Stomach (tissue), 8 donors: ENCODE measurements at regions not wholly inside any gene's neighbourhood (a gene's known extent, or its start where the extent isn't known, plus 50 kb on each side); places are given as distances from the start of the nearest gene placed in this dataset.
A peak's percentile ranks its signal among the peaks of the same experiment; 100 is the strongest.

Experiments used
- DNase-seq, 2 donors: peaks; one replicate each; pipeline versions ENCODE4 v3.0.0 to v3.0.0-alpha.2; 2013 to 2019
- H3K27ac ChIP-seq, 5 donors: fragments of 200-600 bp in 4 of 5; sonication (generic) in 4 of 5; one replicate each; pipeline ENCODE4 v1.5.1; 2013 to 2019; ENCODE audit warnings: mild to moderate bottlenecking in 1 of 5, moderate library complexity in 1 of 5
- H3K27me3 ChIP-seq, 3 donors: fragments of 200-600 bp; sonication (generic); one replicate each; pipeline ENCODE4 v1.5.1; 2017 to 2019; ENCODE audit warnings: mixed run types in 1 of 3
- H3K36me3 ChIP-seq, 4 donors: fragments of 200-600 bp; sonication (generic); 1 replicate in 3 of 4; 2 replicates in 1 of 4; pipeline ENCODE4 v1.5.1; 2016 to 2019
- H3K4me1 ChIP-seq, 4 donors: fragments of 200-600 bp; sonication (generic); one replicate each; pipeline ENCODE4 v1.5.1; 2016 to 2019
- H3K4me3 ChIP-seq, 4 donors: fragments of 200-600 bp; sonication (generic) in 3 of 4; one replicate each; pipeline ENCODE4 v1.5.1; 2016 to 2019; ENCODE audit warnings: mild to moderate bottlenecking in 1 of 4
- H3K9me3 ChIP-seq, 4 donors: fragments of 200-600 bp; sonication (generic); one replicate each; pipeline ENCODE4 v1.5.1; 2016 to 2019
- CTCF ChIP-seq, 7 experiments: fragments of 450-650 bp in 4 of 7; fragments of 200-600 bp in 3 of 7; sonication (generic) in 3 of 7; IDR thresholded peaks; one replicate each; pipeline ENCODE4 v1.5.1; 2016 to 2019; ENCODE audit warnings: antibody characterized with exemption in 7 of 7, control low read depth in 2 of 7, mild to moderate bottlenecking in 1 of 7
- EP300 ChIP-seq: sonication (generic); formaldehyde crosslinking; IDR thresholded peaks from one replicate; pipeline ENCODE4 v1.6.1; 2017; ENCODE audit warnings: antibody characterized with exemption
- POLR2A ChIP-seq, 4 donors: fragments of 450-650 bp; IDR thresholded peaks; one replicate each; pipeline ENCODE4 v1.6.1; 2016; ENCODE audit warnings: antibody characterized with exemption in 4 of 4, control low read depth in 2 of 4, mild to moderate bottlenecking in 1 of 4, moderate library complexity in 1 of 4
- POLR2AphosphoS5 ChIP-seq, 3 donors: sonication (generic); formaldehyde crosslinking; IDR thresholded peaks; one replicate each; pipeline ENCODE4 v1.6.1; 2016; ENCODE audit warnings: antibody characterized with exemption in 3 of 3
- WGBS, 5 donors: extraction: QIAGEN DNeasy Blood & Tissue Kit in 3 of 5; methylation state at CpG; one replicate each; pipeline versions ENCODE4 v1.1.5 to v1.1.7; 2013 to 2018; 5-methylcytosine and 5-hydroxymethylcytosine counted together
- intact Hi-C: fragments of 100-400 bp; cut with DNase I; formaldehyde crosslinking; loops from one replicate; pipeline ENCODE4 v1.15.1; 2023; ENCODE audit warnings: low total_unique reads
- donor health status: healthy with polysubstance abuse.
- donor health status: Bipolar disorder and iron deficiency.
- donor health status: healthy.

- H3K27ac ChIP-seq, result no peak overlapping the region
- H3K36me3 ChIP-seq, result no peaks in the 10 kb centered on the region
- TF ChIP-seq POLR2A (IDR thresholded peaks at IDR 0.05) (no peak), POLR2AphosphoS5 (IDR thresholded peaks at IDR 0.05) (no peak), CTCF (IDR thresholded peaks at IDR 0.05) (no peak), EP300 (no peak)
- DNase-seq, result no peak
- intact Hi-C loops, result no loop called here
- WGBS, 5 donors, result 64 to 83% (median 81%) methylated on average over 7 of the region's 7 CpGs
- H3K4me1 ChIP-seq, result peaks cover 0 to 34% (median 14%) of the 10 kb centered on the region in 4 donors
- H3K27me3 ChIP-seq, result no peaks in the 10 kb centered on the region
- no peaks in the 10 kb centered on the region for H3K9me3 ChIP-seq
- no peak overlapping the region for H3K4me3 ChIP-seq
Observed at GRCh38 chr21:33971492-33972013, 55.9 kb upstream of the ATP5PO start.

- Histone ChIP-seq H3K4me3 (no peak overlapping the region), H3K9me3 (no peaks in the 10 kb centered on the region), H3K4me1 (peaks cover 0 to 20% (median 10%) of the 10 kb centered on the region in 4 donors), H3K27me3 (no peaks in the 10 kb centered on the region), H3K36me3 (no peaks in the 10 kb centered on the region), H3K27ac (no peak overlapping the region)
- no peak for DNase-seq
- no peak for TF ChIP-seq POLR2AphosphoS5 (IDR thresholded peaks at IDR 0.05)
- TF ChIP-seq CTCF (IDR thresholded peaks at IDR 0.05), result no peak
- intact Hi-C loops, result no loop called here
- WGBS, 5 donors, result 85 to 94% (median 89%) methylated on average over 3 of the region's 3 CpGs
Observed at GRCh38 chr21:33969581-33969980, 54.0 kb upstream of the ATP5PO start.

- Histone ChIP-seq H3K27ac (peak overlapping the region in 4 of 5 donors; percentile 7 to 57 (median 46)), H3K9me3 (no peaks in the 10 kb centered on the region), H3K4me1 (peaks cover 0 to 20% (median 10%) of the 10 kb centered on the region in 4 donors), H3K36me3 (no peaks in the 10 kb centered on the region), H3K27me3 (no peaks in the 10 kb centered on the region), H3K4me3 (no peak overlapping the region)
- 39 to 57% (median 53%) methylated on average over 4 of the region's 4 CpGs for WGBS, 5 donors
- intact Hi-C loops, result no loop called here
- DNase-seq, result no peak
- TF ChIP-seq POLR2AphosphoS5 (IDR thresholded peaks at IDR 0.05) (no peak), POLR2A (IDR thresholded peaks at IDR 0.05) (no peak), EP300 (no peak), CTCF (IDR thresholded peaks at IDR 0.05) (no peak)
Observed at GRCh38 chr21:33968995-33969348, 53.4 kb upstream of the ATP5PO start.

GRCh38 chr21:33968080-33968994 lies 52.7 kb upstream of the ATP5PO start:
- H3K27me3 ChIP-seq, result no peaks in the 10 kb centered on the region
- H3K27ac ChIP-seq, result peak overlapping the region; percentile 7 to 57 (median 47)
- peak in 1 of 2 donors; percentile 50 for DNase-seq
- no peaks in the 10 kb centered on the region for H3K9me3 ChIP-seq
- intact Hi-C loops, result no loop called here
- WGBS, 5 donors, result 38 to 48% (median 48%) methylated on average over 5 of the region's 5 CpGs
- no peaks in the 10 kb centered on the region for H3K36me3 ChIP-seq
- TF ChIP-seq POLR2AphosphoS5 (IDR thresholded peaks at IDR 0.05) (peak in 1 of 3 donors; percentile 1), CTCF (IDR thresholded peaks at IDR 0.05) (no peak)
- H3K4me3 ChIP-seq, result no peak overlapping the region
- peaks cover 0 to 20% (median 10%) of the 10 kb centered on the region in 4 donors for H3K4me1 ChIP-seq
